Heart right ventricle (tissue), 16 donors: ENCODE measurements at regions not wholly inside any gene's neighbourhood (a gene's known extent, or its start where the extent isn't known, plus 50 kb on each side); places are given as distances from the start of the nearest gene placed in this dataset.
A peak's percentile ranks its signal among the peaks of the same experiment; 100 is the strongest.

ENCODE experiments used
- ATAC-seq, 8 donors: fragments of 200-7000 bp; cut with Tn5 transposase; one replicate each; pipeline ENCODE4 v1.9.1; 2020; ENCODE audit warnings: mild to moderate bottlenecking in 8 of 8, moderate library complexity in 8 of 8, moderate number of reproducible peaks in 1 of 8
- DNase-seq, 2 donors: peaks; one replicate each; pipeline ENCODE4 v3.0.0-alpha.2; 2020
- H3K27ac ChIP-seq, 10 donors: fragments of 200-600 bp; sonication (generic) in 2 of 10; one replicate each; pipeline versions ENCODE4 v1.5.0 to v1.8.0; 2020 to 2022; ENCODE audit warnings: mild to moderate bottlenecking in 3 of 10
- H3K27me3 ChIP-seq, 7 donors: fragments of 200-600 bp; one replicate each; pipeline ENCODE4 v1.8.0; 2021 to 2022; ENCODE audit warnings: mild to moderate bottlenecking in 2 of 7
- H3K36me3 ChIP-seq, 9 donors: fragments of 200-600 bp; sonication (generic) in 1 of 9; one replicate each; pipeline versions ENCODE4 v1.5.0 to v1.8.0; 2020 to 2022; ENCODE audit warnings: mild to moderate bottlenecking in 2 of 9
- H3K4me1 ChIP-seq, 9 donors: fragments of 200-600 bp; sonication (generic) in 1 of 9; one replicate each; pipeline versions ENCODE4 v1.5.0 to v1.8.0; 2020 to 2022; ENCODE audit warnings: mild to moderate bottlenecking in 4 of 9
- H3K4me3 ChIP-seq, 10 donors: fragments of 200-600 bp; sonication (generic) in 2 of 10; one replicate each; pipeline versions ENCODE4 v1.5.0 to v1.8.0; 2020 to 2022; ENCODE audit warnings: mild to moderate bottlenecking in 7 of 10, moderate library complexity in 2 of 10
- H3K9me3 ChIP-seq, 11 donors: fragments of 200-600 bp in 10 of 11; sonication (generic) in 2 of 11; one replicate each; pipeline versions ENCODE4 v1.5.0 to v1.8.0; 2013 to 2022; ENCODE audit warnings: mild to moderate bottlenecking in 2 of 11, control low read depth in 1 of 11, moderate library complexity in 1 of 11
- WGBS, 2 donors: extraction: QIAGEN DNeasy Blood & Tissue Kit; methylation state at CpG; one replicate each; pipeline ENCODE4 v1.1.7; 2013; ENCODE audit warnings: inconsistent platforms in 1 of 2; 5-methylcytosine and 5-hydroxymethylcytosine counted together
- intact Hi-C, 10 donors: fragments of 100-400 bp; cut with DNase I; formaldehyde crosslinking; loops; one replicate each; pipeline versions ENCODE4 v1.11.1 to v1.14.2; 2022
- TF ChIP-seq, protein P1 (sequence below), 9 donors: fragments of 200-600 bp; sonication (generic) in 2 of 9; IDR thresholded peaks; one replicate each; pipeline versions ENCODE4 v1.5.0 to v1.8.0; 2021 to 2022; ENCODE audit warnings: antibody characterized with exemption in 9 of 9, mild to moderate bottlenecking in 5 of 9, moderate library complexity in 1 of 9
- donor health status: Arrhythmogenic right ventricular cardiomyopathy.
- donor health status: ischemic (EF 13 %, LVEDD 7.1; RV severe dilation, severe dysfunction).
- donor health status: healthy with polysubstance abuse.
- donor health status: DM: no; HTN: yes; CAD: no.
- donor health status: DM: no; HTN: no; CAD: no.
- donor health status: ischemic (EF 25% LVEDD 6.9; RV normal size, moderate dysfunction).
- donor health status: ischemic (EF 25% LVEDD 5.7; RV mildly dilated, moderate dysfunction).
- donor health status: healthy.
- donor health status: DM: yes; HTN: yes; CAD: no.
- donor health status: Ischemic cardiomyopathy.
- donor health status: ischemic (EF 35%, LVEDD 5.7; RV mildly dilated, moderate dysfunction).
- donor health status: nonischemic (EF 11% LVEDD 7.7; RV severe dilation, severe dysfunction).
- donor health status: DM: yes; HTN: yes; CAD: no.
- donor health status: PGD.
- donor health status: ischemic (EF 29% LVEDD 5.4; RV normal size, mild dysfunction).
- donor health status: nonischemic (EF 23%, LVEDD 6.1; RV moderate dilation, normal function).

DNA sequence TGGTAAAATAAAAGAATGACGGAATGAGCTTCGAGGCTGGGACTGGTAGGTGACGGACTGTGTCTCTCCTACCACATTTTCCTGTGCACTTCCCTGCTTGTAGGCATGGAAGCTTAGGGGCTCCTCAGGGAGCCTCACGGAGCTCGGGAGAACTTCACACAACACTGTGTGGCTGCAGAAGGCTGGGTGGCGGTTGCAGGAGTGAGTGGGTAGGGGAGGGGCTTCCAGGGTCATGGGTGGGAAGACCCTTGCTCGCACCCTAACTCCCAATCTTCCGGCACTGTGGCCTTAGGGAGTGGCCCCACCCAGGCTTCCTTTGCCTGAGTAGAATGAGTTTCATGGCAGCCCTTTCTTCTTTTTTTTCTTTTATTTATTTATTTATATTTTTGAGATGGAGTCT, 128.6 kb downstream of the INHBB start:
- peaks cover 5 to 17% (median 13%) of the 10 kb centered on the region in 9 donors for H3K4me1 ChIP-seq

DNA sequence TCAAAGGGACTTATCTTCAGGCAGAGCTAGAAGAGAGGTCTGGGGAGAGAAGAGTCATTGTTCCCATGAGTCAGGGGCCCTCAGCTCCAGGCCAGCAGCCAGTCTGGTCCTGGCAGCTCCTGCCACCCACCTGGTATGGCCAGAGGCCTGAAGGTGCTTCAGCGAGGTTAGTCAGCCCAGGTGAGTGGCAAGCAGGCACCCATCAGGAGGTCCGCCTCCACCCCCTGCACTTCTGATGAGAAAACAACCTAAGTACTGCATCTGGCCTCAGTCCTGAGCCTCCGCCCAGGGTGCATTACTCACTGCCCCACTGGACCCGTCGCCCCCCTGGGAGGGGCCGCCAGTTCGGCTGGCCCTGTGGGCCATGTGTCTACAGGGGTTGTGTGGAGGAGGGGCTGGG, 130.2 kb downstream of the INHBB start:
- peaks cover 0 to 10% (median 0%) of the 10 kb centered on the region in 7 donors for H3K27me3 ChIP-seq
- peaks cover 0 to under 1% (median 0%) of the 10 kb centered on the region in 9 donors for H3K4me1 ChIP-seq
- peaks cover 0 to 11% (median 0%) of the 10 kb centered on the region in 11 donors for H3K9me3 ChIP-seq
- intact Hi-C loops = no loop called here
- H3K36me3 ChIP-seq = no peaks in the 10 kb centered on the region
- TF ChIP-seq, protein P1, sequence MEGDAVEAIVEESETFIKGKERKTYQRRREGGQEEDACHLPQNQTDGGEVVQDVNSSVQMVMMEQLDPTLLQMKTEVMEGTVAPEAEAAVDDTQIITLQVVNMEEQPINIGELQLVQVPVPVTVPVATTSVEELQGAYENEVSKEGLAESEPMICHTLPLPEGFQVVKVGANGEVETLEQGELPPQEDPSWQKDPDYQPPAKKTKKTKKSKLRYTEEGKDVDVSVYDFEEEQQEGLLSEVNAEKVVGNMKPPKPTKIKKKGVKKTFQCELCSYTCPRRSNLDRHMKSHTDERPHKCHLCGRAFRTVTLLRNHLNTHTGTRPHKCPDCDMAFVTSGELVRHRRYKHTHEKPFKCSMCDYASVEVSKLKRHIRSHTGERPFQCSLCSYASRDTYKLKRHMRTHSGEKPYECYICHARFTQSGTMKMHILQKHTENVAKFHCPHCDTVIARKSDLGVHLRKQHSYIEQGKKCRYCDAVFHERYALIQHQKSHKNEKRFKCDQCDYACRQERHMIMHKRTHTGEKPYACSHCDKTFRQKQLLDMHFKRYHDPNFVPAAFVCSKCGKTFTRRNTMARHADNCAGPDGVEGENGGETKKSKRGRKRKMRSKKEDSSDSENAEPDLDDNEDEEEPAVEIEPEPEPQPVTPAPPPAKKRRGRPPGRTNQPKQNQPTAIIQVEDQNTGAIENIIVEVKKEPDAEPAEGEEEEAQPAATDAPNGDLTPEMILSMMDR (IDR thresholded peaks at IDR 0.05) = no peak
- H3K27ac ChIP-seq = no peak overlapping the region
- DNase-seq = no peak
- ATAC-seq = peak in 1 of 8 donors; percentile 11
- no peak overlapping the region for H3K4me3 ChIP-seq
- WGBS, 2 donors = 94 to 95% methylated on average over 7 of the region's 7 CpGs

More for the DNA sequence above, 128.6 kb downstream of the INHBB start:
- intact Hi-C loops = no loop called here
- no peak for DNase-seq
- WGBS, 2 donors = 92 to 93% methylated on average over 8 of the region's 8 CpGs
- TF ChIP-seq, protein P1 (IDR thresholded peaks at IDR 0.05) = no peak
- ATAC-seq = no peak
- Histone ChIP-seq H3K36me3 (no peaks in the 10 kb centered on the region), H3K4me3 (no peak overlapping the region), H3K9me3 (peaks cover 0 to 11% (median 0%) of the 10 kb centered on the region in 11 donors), H3K27me3 (peaks cover 0 to 10% (median 0%) of the 10 kb centered on the region in 7 donors), H3K27ac (no peak overlapping the region)

DNA sequence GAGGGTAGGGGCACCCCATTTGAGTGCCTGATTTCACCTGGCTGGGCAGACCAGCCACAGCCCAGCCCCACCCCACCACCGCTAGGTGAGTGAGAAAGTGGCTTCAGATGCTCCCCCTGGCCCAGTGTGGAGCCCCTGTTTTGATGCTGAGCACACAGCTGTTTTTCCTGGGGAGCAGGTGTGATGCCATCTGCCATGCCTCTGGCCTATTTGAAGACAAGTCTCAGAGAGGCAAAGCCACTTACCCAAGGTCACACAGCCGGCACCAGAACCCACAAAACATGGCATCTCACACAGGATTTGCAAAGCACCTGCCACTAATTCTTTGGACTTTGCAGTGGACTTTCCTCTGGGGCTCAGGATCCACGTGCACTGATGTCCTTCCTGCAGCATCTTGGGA, 131.3 kb downstream of the INHBB start:
- no peaks in the 10 kb centered on the region for H3K36me3 ChIP-seq
- no peak overlapping the region for H3K27ac ChIP-seq
- H3K4me1 ChIP-seq = no peaks in the 10 kb centered on the region
- intact Hi-C loops = no loop called here
- ATAC-seq (no peak), DNase-seq (no peak)
- H3K9me3 ChIP-seq = peaks cover 0 to 5% (median 0%) of the 10 kb centered on the region in 11 donors
- peaks cover 0 to 10% (median 0%) of the 10 kb centered on the region in 7 donors for H3K27me3 ChIP-seq
- WGBS, 2 donors = 86 to 92% methylated on average over 3 of the region's 3 CpGs
- no peak overlapping the region for H3K4me3 ChIP-seq
- TF ChIP-seq, protein P1 (IDR thresholded peaks at IDR 0.05) = no peak

DNA sequence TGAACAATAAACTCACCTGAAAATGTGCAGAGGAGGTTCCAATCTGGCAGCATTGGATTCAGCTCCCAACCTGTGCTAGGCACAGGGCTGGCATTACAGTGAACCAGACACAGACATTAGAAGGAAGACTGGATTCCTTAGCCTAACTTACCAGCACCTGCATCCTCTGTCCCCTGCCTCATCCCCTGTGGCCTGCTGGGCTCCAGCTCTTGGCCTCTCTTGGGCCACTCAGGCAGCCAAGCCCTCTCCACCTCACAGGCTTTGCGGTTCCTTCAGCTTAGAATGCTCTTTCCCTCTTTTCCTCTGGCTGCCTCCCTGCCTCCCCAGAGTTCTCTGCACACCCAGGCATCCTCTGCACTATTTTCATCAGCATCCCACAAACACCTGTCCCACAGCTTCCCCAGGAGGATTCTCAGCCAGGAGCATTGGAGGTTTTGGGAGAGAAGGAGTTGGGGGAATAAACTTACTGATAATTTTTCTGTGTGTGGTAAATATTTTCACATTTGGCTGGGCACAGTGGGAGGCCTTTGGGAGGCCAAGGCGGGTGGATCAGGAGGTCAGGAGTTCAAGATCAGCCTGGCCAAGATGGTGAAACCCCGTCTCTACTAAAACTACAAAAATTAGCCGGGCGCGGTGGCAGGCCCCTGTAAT, 132.0 kb downstream of the INHBB start:
- H3K36me3 ChIP-seq = no peaks in the 10 kb centered on the region
- ATAC-seq (no peak), DNase-seq (no peak)
- TF ChIP-seq, protein P1 (IDR thresholded peaks at IDR 0.05) = no peak
- no peak overlapping the region for H3K4me3 ChIP-seq
- H3K9me3 ChIP-seq = no peaks in the 10 kb centered on the region
- peaks cover 0 to 10% (median 0%) of the 10 kb centered on the region in 7 donors for H3K27me3 ChIP-seq
- WGBS, 2 donors = 91 to 97% methylated on average over 6 of the region's 6 CpGs
- no peaks in the 10 kb centered on the region for H3K4me1 ChIP-seq
- intact Hi-C loops = no loop called here
- H3K27ac ChIP-seq = no peak overlapping the region
